Endothelial cell (in vitro differentiated cells): ENCODE measurements at regions not wholly inside any gene's neighbourhood (a gene's known extent, or its start where the extent isn't known, plus 50 kb on each side); places are given as distances from the start of the nearest gene placed in this dataset.
"Not testable (repeated sequence)": the region's sequence is repeated elsewhere in the genome, so short reads cannot be mapped to it uniquely, and the experiment has no call there.

Experiments
- DNase-seq: peaks from one replicate; pipeline ENCODE4 v3.0.0; 2021; ENCODE audit warnings: low spot score
- H3K27ac Mint-ChIP-seq: one replicate; pipeline ENCODE4 v1.8.0; 2021; ENCODE audit warnings: mixed read lengths, inconsistent platforms; ENCODE audit not compliant: unreplicated experiment
- H3K27me3 Mint-ChIP-seq: one replicate; pipeline ENCODE4 v1.8.0; 2021; ENCODE audit warnings: mild to moderate bottlenecking, moderate library complexity, mixed read lengths, inconsistent platforms; ENCODE audit not compliant: unreplicated experiment
- H3K36me3 Mint-ChIP-seq: one replicate; pipeline ENCODE4 v1.8.0; 2021; ENCODE audit warnings: mild to moderate bottlenecking, low read depth, mixed read lengths, inconsistent platforms; ENCODE audit not compliant: unreplicated experiment
- H3K4me1 Mint-ChIP-seq: one replicate; pipeline ENCODE4 v1.8.0; 2021; ENCODE audit warnings: mild to moderate bottlenecking, mixed read lengths, inconsistent platforms; ENCODE audit not compliant: unreplicated experiment
- H3K4me3 Mint-ChIP-seq: one replicate; pipeline ENCODE4 v1.8.0; 2021; ENCODE audit warnings: mild to moderate bottlenecking, mixed read lengths, inconsistent platforms; ENCODE audit not compliant: unreplicated experiment
- H3K9me3 Mint-ChIP-seq: one replicate; pipeline ENCODE4 v1.8.0; 2021; ENCODE audit warnings: mixed read lengths, inconsistent platforms; ENCODE audit not compliant: unreplicated experiment
- TF ChIP-seq, protein P1 (sequence below): fragments of 200-600 bp; sonication (generic); IDR thresholded peaks from one replicate; pipeline ENCODE4 v1.5.0; 2021; ENCODE audit warnings: antibody characterized with exemption; ENCODE audit not compliant: unreplicated experiment

- Mint-ChIP-seq H3K4me1 (no peaks in the 10 kb centered on the region), H3K27me3 (peaks cover 4% of the 10 kb centered on the region), H3K9me3 (no peaks in the 10 kb centered on the region), H3K36me3 (no peaks in the 10 kb centered on the region), H3K4me3 (no peak overlapping the region), H3K27ac (no peak overlapping the region)
- DNase-seq = no peak
- TF ChIP-seq, protein P1, sequence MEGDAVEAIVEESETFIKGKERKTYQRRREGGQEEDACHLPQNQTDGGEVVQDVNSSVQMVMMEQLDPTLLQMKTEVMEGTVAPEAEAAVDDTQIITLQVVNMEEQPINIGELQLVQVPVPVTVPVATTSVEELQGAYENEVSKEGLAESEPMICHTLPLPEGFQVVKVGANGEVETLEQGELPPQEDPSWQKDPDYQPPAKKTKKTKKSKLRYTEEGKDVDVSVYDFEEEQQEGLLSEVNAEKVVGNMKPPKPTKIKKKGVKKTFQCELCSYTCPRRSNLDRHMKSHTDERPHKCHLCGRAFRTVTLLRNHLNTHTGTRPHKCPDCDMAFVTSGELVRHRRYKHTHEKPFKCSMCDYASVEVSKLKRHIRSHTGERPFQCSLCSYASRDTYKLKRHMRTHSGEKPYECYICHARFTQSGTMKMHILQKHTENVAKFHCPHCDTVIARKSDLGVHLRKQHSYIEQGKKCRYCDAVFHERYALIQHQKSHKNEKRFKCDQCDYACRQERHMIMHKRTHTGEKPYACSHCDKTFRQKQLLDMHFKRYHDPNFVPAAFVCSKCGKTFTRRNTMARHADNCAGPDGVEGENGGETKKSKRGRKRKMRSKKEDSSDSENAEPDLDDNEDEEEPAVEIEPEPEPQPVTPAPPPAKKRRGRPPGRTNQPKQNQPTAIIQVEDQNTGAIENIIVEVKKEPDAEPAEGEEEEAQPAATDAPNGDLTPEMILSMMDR = no peak
Measured at GRCh38 chr6:140379919-140380318, 1005.5 kb upstream of the CITED2 start.

GRCh38 chr6:140376209-140376608, 1001.8 kb upstream of the CITED2 start:
- TF ChIP-seq, protein P1 = no peak
- no peaks in the 10 kb centered on the region for H3K27me3 Mint-ChIP-seq
- H3K27ac Mint-ChIP-seq = no peak overlapping the region
- H3K36me3 Mint-ChIP-seq = no peaks in the 10 kb centered on the region
- no peaks in the 10 kb centered on the region for H3K9me3 Mint-ChIP-seq
- no peak for DNase-seq
- peaks cover 3% of the 10 kb centered on the region for H3K4me1 Mint-ChIP-seq
- H3K4me3 Mint-ChIP-seq = no peak overlapping the region

- not testable (repeated sequence) for H3K4me1 Mint-ChIP-seq, H3K9me3 Mint-ChIP-seq, DNase-seq, H3K36me3 Mint-ChIP-seq, H3K27me3 Mint-ChIP-seq, H3K27ac Mint-ChIP-seq, H3K4me3 Mint-ChIP-seq
Measured at GRCh38 chr6:140373728-140374127, 999.3 kb upstream of the CITED2 start.

DNA sequence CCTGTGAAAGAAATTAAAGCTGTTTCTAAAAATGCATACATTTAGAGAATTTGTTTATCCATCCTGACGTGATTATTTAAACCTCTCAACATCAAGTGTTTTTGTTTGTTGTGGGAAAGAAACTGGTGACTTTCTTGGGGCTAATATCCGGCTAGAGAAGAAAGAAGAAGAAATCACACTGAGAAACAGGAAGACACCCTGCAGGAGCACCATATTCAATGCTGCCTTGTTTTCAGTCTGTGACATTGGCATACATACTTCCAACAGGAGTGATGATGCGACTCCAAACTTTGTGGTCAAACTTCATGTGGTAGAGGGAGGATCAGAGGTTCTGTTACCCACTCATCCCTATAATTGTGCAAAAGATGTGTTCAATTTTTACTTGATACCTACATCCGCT, 997.6 kb upstream of the CITED2 start:
- no peaks in the 10 kb centered on the region for H3K9me3 Mint-ChIP-seq
- peaks cover 3% of the 10 kb centered on the region for H3K4me1 Mint-ChIP-seq
- DNase-seq = no peak
- TF ChIP-seq, protein P1 = no peak
- no peak overlapping the region for H3K4me3 Mint-ChIP-seq
- no peak overlapping the region for H3K27ac Mint-ChIP-seq
- H3K36me3 Mint-ChIP-seq = no peaks in the 10 kb centered on the region
- H3K27me3 Mint-ChIP-seq = no peaks in the 10 kb centered on the region

DNA sequence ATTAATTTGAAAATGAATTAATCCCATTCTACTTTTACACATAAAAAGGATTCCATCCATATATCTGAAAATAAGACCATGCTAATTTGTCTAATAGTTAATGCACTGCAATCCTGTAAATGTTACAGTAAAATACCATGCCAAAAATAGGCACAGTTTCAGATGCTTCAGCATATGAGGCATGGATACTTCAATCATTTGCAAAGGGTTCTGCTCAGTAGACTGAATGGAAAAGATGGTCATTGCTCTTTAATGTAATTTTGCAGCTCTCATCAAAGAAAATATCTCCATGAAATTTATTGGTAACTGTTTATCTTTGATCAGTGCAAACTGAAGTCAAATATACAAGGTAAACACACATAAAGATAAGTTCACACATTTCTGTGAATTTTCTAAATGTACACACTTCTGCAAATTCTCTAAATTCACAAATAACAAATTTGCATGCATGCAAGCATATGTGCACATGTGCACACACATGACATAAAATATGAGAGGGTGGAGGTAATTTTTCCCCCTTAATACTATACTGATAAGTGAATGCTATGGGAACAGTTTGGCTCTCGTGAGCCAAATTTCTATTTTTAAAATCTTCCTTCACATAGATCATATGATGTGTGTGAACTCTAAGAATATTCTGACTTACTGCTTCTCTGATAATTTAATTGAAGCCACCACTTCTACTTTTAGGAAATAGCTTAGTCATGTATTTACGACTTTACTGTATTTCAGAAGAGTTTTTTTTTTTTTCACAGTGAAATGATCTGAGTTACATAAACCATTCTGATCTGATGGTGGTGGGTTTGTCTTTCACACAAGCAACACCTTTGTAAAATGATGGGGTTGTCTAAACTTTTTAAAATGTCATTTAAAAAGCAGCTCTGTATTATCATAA, 996.8 kb upstream of the CITED2 start:
- TF ChIP-seq, protein P1 = no peak
- H3K4me3 Mint-ChIP-seq = no peak overlapping the region
- no peaks in the 10 kb centered on the region for H3K36me3 Mint-ChIP-seq
- H3K9me3 Mint-ChIP-seq = no peaks in the 10 kb centered on the region
- no peak overlapping the region for H3K27ac Mint-ChIP-seq
- peaks cover 3% of the 10 kb centered on the region for H3K4me1 Mint-ChIP-seq
- DNase-seq = no peak
- H3K27me3 Mint-ChIP-seq = no peaks in the 10 kb centered on the region
